ENCODE measurements at regions not wholly inside any gene's neighbourhood (a gene's known extent, or its start where the extent isn't known, plus 50 kb on each side); places are given as distances from the start of the nearest gene placed in this dataset.

GRCh38 chr7:93013446-93014061 lies 104.2 kb downstream of the SAMD9 start:
- ATAC-seq (ENCODE audit: low read depth), result no peak
- ChIA-PET POLR2A (no interaction called here), CTCF (no interaction called here)
- DNase-seq, result no peak
- no peak for TF ChIP-seq CTCF (IDR thresholded peaks at IDR 0.05)
- TF ChIP-seq EZH2 (IDR thresholded peaks at IDR 0.05; ENCODE audit: borderline replicate concordance, insufficient read depth, low read depth, low read length, poor library complexity, severe bottlenecking), result no peak
- no CpG with 5 or more reads among the region's 2 CpGs for WGBS (ENCODE audit: insufficient coverage)
- H3K27me3 Mint-ChIP-seq, result no peaks in the 10 kb centered on the region
- no peaks in the 10 kb centered on the region for H4K20me1 ChIP-seq (ENCODE audit: control insufficient read depth, insufficient read depth, low read length, poor library complexity, severe bottlenecking)
- no peaks in the 10 kb centered on the region for H3K27me3 ChIP-seq (replicated peaks in 1 of 4; ENCODE audit: control extremely low read depth in 1 of 4, control insufficient read depth in 3 of 4, insufficient read depth in 4 of 4, low read length in 3 of 4)
- no peak overlapping the region for H3K27ac Mint-ChIP-seq
- no peak overlapping the region for H3K4me3 Mint-ChIP-seq
- no peaks in the 10 kb centered on the region for H3K4me1 ChIP-seq (ENCODE audit: control insufficient read depth in 2 of 2, insufficient read depth in 2 of 2, low read length in 2 of 2)
- H3K79me2 ChIP-seq (ENCODE audit: control insufficient read depth, insufficient read depth, low read length), result no peaks in the 10 kb centered on the region
- no peak overlapping the region for H2AFZ ChIP-seq (ENCODE audit: insufficient read depth, low read depth, low read length, poor library complexity, severe bottlenecking)
- no peaks in the 10 kb centered on the region for H3K9me3 ChIP-seq (ENCODE audit: control extremely low read depth in 1 of 3, control insufficient read depth in 2 of 3, insufficient read depth in 1 of 3, low read length in 2 of 3)
- H3K4me1 Mint-ChIP-seq, result peaks cover 6% of the 10 kb centered on the region
- no peak overlapping the region for H3K27ac ChIP-seq (ENCODE audit: low read length in 2 of 2)
- no peaks in the 10 kb centered on the region for H3K9me3 Mint-ChIP-seq (ENCODE audit: insufficient read depth)
- H3K4me3 ChIP-seq (ENCODE audit: control extremely low read depth in 1 of 5, extremely low read depth in 1 of 5, insufficient read depth in 1 of 5, low read depth in 2 of 5, low read length in 4 of 5), result no peak overlapping the region
- intact Hi-C loops (cut with micrococcal nuclease), result no loop called here
- H3K9ac ChIP-seq (ENCODE audit: low read length), result no peak overlapping the region
- no peak overlapping the region for H3K4me2 ChIP-seq (replicated peaks; ENCODE audit: low read depth, low read length, poor library complexity, severe bottlenecking)
- H3K36me3 ChIP-seq (replicated peaks in 1 of 2; ENCODE audit: control extremely low read depth in 1 of 2, control insufficient read depth in 1 of 2, extremely low read depth in 1 of 2, insufficient read depth in 2 of 2, low read length in 1 of 2), result no peaks in the 10 kb centered on the region

GRCh38 chr7:93011351-93012294 lies 106.2 kb downstream of the SAMD9 start:
- no peaks in the 10 kb centered on the region for H3K9me3 ChIP-seq (ENCODE audit: control extremely low read depth in 1 of 3, control insufficient read depth in 2 of 3, insufficient read depth in 1 of 3, low read length in 2 of 3)
- H3K79me2 ChIP-seq (ENCODE audit: control insufficient read depth, insufficient read depth, low read length), result no peaks in the 10 kb centered on the region
- CTCF ChIA-PET, result no interaction called here
- POLR2A ChIA-PET, result no interaction called here
- no peak for ATAC-seq (ENCODE audit: low read depth)
- no CpG with 5 or more reads among the region's 7 CpGs for WGBS (ENCODE audit: insufficient coverage)
- Mint-ChIP-seq H3K4me3 (no peak overlapping the region), H3K27ac (no peak overlapping the region), H3K27me3 (no peaks in the 10 kb centered on the region), H3K9me3 (ENCODE audit: insufficient read depth) (no peaks in the 10 kb centered on the region), H3K4me1 (peaks cover 6% of the 10 kb centered on the region)
- DNase-seq, result no peak
- H3K4me3 ChIP-seq (ENCODE audit: control extremely low read depth in 1 of 5, extremely low read depth in 1 of 5, insufficient read depth in 1 of 5, low read depth in 2 of 5, low read length in 4 of 5), result no peak overlapping the region
- intact Hi-C loops (cut with micrococcal nuclease), result no loop called here
- H2AFZ ChIP-seq (ENCODE audit: insufficient read depth, low read depth, low read length, poor library complexity, severe bottlenecking), result no peak overlapping the region
- H3K27me3 ChIP-seq (replicated peaks in 1 of 4; ENCODE audit: control extremely low read depth in 1 of 4, control insufficient read depth in 3 of 4, insufficient read depth in 4 of 4, low read length in 3 of 4), result no peaks in the 10 kb centered on the region
- TF ChIP-seq EZH2 (IDR thresholded peaks at IDR 0.05; ENCODE audit: borderline replicate concordance, insufficient read depth, low read depth, low read length, poor library complexity, severe bottlenecking) (no peak), CTCF (IDR thresholded peaks at IDR 0.05) (no peak)
- no peak overlapping the region for H3K4me2 ChIP-seq (replicated peaks; ENCODE audit: low read depth, low read length, poor library complexity, severe bottlenecking)
- H3K36me3 ChIP-seq (replicated peaks in 1 of 2; ENCODE audit: control extremely low read depth in 1 of 2, control insufficient read depth in 1 of 2, extremely low read depth in 1 of 2, insufficient read depth in 2 of 2, low read length in 1 of 2), result no peaks in the 10 kb centered on the region
- no peak overlapping the region for H3K27ac ChIP-seq (ENCODE audit: low read length in 2 of 2)
- H4K20me1 ChIP-seq (ENCODE audit: control insufficient read depth, insufficient read depth, low read length, poor library complexity, severe bottlenecking), result no peaks in the 10 kb centered on the region
- H3K4me1 ChIP-seq (ENCODE audit: control insufficient read depth in 2 of 2, insufficient read depth in 2 of 2, low read length in 2 of 2), result no peaks in the 10 kb centered on the region
- no peak overlapping the region for H3K9ac ChIP-seq (ENCODE audit: low read length)

Measured in B cell (primary cell).